ENCODE measurements at regions not wholly inside any gene's neighbourhood (a gene's known extent, or its start where the extent isn't known, plus 50 kb on each side); places are given as distances from the start of the nearest gene placed in this dataset.

GRCh38 chr5:24245821-24246220 lies 399.0 kb downstream of the CDH10 start:
- no peak for TF ChIP-seq CTCF (IDR thresholded peaks at IDR 0.05; ENCODE audit: low read length)
- TF ChIP-seq EZH2 (IDR thresholded peaks at IDR 0.05; ENCODE audit: borderline replicate concordance, low read length) = no peak
